ENCODE measurements at regions not wholly inside any gene's neighbourhood (a gene's known extent, or its start where the extent isn't known, plus 50 kb on each side); places are given as distances from the start of the nearest gene placed in this dataset.

DNA sequence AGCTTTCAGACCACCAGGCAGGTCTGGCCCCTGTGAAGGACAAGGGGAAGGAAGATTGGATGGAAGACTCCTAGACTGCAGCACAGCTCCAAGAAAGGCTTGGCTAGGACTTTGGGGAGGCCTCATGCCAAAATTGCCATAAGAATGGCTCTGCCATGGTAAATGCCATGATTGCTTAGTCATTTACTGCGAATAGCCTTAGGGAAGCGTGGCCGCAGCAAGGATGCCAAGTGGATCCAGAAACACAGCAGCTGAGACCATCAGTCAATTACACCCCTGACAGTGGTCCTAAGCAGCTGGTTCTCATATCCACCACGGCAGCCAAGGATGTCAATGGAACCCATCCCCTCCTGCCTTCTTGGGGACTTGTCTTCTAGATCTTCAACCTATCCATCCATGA lies 88.2 kb upstream of the AUTS2 start:
- 83 to 93% (median 86%) methylated on average over 4 of the region's 4 CpGs for WGBS, 5 donors
- intact Hi-C loops (cut with DNase I; ENCODE audit: low total_unique reads): no loop called here
- no peak for TF ChIP-seq POLR2A (IDR thresholded peaks at IDR 0.05)
- no peak for TF ChIP-seq EP300 (IDR thresholded peaks at IDR 0.05)
- TF ChIP-seq, protein P1, sequence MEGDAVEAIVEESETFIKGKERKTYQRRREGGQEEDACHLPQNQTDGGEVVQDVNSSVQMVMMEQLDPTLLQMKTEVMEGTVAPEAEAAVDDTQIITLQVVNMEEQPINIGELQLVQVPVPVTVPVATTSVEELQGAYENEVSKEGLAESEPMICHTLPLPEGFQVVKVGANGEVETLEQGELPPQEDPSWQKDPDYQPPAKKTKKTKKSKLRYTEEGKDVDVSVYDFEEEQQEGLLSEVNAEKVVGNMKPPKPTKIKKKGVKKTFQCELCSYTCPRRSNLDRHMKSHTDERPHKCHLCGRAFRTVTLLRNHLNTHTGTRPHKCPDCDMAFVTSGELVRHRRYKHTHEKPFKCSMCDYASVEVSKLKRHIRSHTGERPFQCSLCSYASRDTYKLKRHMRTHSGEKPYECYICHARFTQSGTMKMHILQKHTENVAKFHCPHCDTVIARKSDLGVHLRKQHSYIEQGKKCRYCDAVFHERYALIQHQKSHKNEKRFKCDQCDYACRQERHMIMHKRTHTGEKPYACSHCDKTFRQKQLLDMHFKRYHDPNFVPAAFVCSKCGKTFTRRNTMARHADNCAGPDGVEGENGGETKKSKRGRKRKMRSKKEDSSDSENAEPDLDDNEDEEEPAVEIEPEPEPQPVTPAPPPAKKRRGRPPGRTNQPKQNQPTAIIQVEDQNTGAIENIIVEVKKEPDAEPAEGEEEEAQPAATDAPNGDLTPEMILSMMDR (IDR thresholded peaks at IDR 0.05): no peak
- no peak for TF ChIP-seq POLR2AphosphoS5 (IDR thresholded peaks at IDR 0.05)

DNA sequence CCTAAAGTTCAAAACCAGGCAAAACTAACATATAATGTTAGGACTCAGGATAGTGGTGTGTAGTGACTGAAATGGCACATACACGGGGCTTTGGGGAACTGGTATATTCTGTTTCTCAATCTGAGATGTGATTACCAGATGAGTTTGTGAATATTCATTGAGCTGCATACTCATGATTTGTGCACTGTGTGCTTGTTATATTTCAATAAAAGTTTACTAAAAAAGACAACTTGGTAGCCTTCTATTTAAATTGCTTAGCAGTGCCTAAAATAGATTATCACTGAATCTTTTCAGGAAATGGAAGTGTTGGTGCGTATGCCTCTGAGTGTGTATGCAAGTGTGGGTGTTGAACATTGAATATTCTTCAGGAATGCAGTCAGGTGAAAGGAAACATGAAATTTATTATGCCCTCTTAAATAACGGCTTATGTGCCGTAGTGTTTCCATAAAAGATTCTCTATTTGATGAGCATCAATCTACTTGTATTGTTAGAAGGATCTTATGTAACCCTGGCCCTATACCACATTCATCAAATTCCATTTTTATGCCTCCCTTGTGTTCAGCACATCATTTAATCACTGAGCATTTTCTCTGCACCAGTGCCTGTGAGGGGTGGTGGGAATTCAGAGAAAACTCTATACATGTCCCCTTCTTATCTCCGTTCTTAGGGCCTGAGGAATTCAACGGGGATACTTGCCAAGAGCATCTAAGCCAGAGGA lies 82.6 kb upstream of the AUTS2 start:
- Histone ChIP-seq H3K36me3 (no peaks in the 10 kb centered on the region), H3K27ac (no peak overlapping the region), H3K27me3 (no peaks in the 10 kb centered on the region), H3K9me3 (no peaks in the 10 kb centered on the region), H3K4me3 (no peak overlapping the region), H3K4me1 (peaks cover 0 to 8% (median 0%) of the 10 kb centered on the region in 4 donors)
- 65 to 72% (median 68%) methylated on average over 6 of the region's 6 CpGs for WGBS, 5 donors
- DNase-seq: no peak
- TF ChIP-seq EP300 (IDR thresholded peaks at IDR 0.05) (no peak), POLR2A (IDR thresholded peaks at IDR 0.05) (no peak), POLR2AphosphoS5 (IDR thresholded peaks at IDR 0.05) (no peak)
- TF ChIP-seq, protein P1 (IDR thresholded peaks at IDR 0.05): no peak
- intact Hi-C loops (cut with DNase I; ENCODE audit: low total_unique reads): no loop called here

More for the DNA sequence above, 88.2 kb upstream of the AUTS2 start:
- no peaks in the 10 kb centered on the region for H3K9me3 ChIP-seq
- H3K27ac ChIP-seq: no peak overlapping the region
- H3K36me3 ChIP-seq: no peaks in the 10 kb centered on the region
- DNase-seq: no peak
- H3K4me1 ChIP-seq: no peaks in the 10 kb centered on the region
- H3K4me3 ChIP-seq: no peak overlapping the region
- no peaks in the 10 kb centered on the region for H3K27me3 ChIP-seq

DNA sequence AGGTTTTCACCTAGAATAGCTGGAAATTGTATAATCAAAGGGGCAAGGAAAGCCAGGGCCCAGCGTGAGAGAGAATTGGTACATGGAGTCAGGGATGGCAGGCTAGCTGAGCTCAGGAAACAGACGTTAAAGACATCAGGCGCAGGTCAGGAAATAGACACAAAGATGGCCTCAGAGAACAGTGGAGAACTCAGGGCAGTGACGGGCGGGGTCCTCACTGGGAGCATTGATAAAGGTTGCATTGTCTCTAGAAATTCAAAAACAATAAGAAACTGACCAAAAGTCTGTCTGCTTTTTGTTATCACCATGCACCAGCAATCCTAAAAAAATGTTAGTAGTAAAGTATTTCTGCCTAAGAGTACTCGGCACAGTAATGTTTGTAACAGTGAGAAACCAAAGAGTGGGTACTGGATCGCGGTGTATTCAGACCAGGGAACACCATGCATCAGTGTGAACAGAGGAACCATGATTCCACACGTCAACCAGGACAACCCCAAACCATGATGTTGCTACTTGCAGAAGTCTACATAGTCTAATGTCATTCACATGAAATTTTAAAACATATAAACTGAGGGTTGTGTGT lies 81.9 kb upstream of the AUTS2 start:
- no peak for DNase-seq

DNA sequence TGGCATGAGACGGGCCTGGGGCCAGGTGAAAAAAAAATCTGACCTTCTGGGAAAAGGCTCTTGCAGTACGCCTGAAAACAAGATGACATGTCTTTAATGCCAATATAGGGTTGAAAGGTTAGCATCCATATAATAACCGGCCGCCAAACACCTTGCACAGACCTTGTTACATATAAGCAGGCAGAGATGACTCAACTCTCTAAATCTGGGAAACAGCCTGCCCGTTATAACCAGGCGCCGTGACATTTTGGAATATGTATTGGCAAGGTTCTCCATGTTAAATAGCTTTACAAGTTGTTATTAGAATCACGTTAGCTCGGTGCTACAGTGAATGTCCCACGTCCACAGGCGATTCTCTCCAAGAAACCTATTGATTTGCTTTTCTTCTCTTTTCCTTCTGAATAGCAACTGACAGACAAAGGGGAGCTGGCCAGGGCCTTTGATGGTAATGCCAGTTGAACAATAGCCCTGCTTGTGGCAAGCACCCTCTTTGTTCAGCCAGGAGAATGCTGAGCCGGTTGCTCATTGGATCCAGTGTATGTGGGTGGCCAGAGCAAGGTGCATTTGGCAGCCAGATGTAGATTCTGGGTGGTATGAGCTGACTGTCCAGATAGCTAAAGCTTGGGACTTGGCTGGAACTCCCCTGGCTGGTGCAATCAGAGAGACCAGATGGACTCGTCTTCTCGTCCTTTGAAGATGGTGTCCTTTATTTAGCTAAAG lies 80.1 kb upstream of the AUTS2 start:
- H3K36me3 ChIP-seq: no peaks in the 10 kb centered on the region
- DNase-seq: no peak
- H3K9me3 ChIP-seq: no peaks in the 10 kb centered on the region
- no peak for TF ChIP-seq EP300 (IDR thresholded peaks at IDR 0.05)
- TF ChIP-seq POLR2AphosphoS5 (IDR thresholded peaks at IDR 0.05): no peak
- TF ChIP-seq POLR2A (IDR thresholded peaks at IDR 0.05): no peak
- H3K4me1 ChIP-seq: peaks cover 0 to 8% (median 0%) of the 10 kb centered on the region in 4 donors
- intact Hi-C loops (cut with DNase I; ENCODE audit: low total_unique reads): no loop called here
- H3K27ac ChIP-seq: no peak overlapping the region
- H3K4me3 ChIP-seq: no peak overlapping the region
- WGBS, 5 donors: 70 to 81% (median 72%) methylated on average over 14 of the region's 14 CpGs
- H3K27me3 ChIP-seq: no peaks in the 10 kb centered on the region

More for the DNA sequence above, 81.9 kb upstream of the AUTS2 start:
- Histone ChIP-seq H3K36me3 (no peaks in the 10 kb centered on the region), H3K4me1 (peaks cover 0 to 8% (median 0%) of the 10 kb centered on the region in 4 donors), H3K27ac (no peak overlapping the region), H3K9me3 (no peaks in the 10 kb centered on the region), H3K4me3 (no peak overlapping the region), H3K27me3 (no peaks in the 10 kb centered on the region)
- intact Hi-C loops (cut with DNase I; ENCODE audit: low total_unique reads): no loop called here
- TF ChIP-seq, protein P1 (IDR thresholded peaks at IDR 0.05): no peak
- TF ChIP-seq EP300 (IDR thresholded peaks at IDR 0.05): no peak
- no peak for TF ChIP-seq POLR2AphosphoS5 (IDR thresholded peaks at IDR 0.05)
- TF ChIP-seq POLR2A (IDR thresholded peaks at IDR 0.05): no peak
- whole genome bisulfite sequencing, 5 donors: 73 to 81% (median 79%) methylated on average over 9 of the region's 9 CpGs
